NCI-H1930 (cell line): ENCODE measurements at regions not wholly inside any gene's neighbourhood (a gene's known extent, or its start where the extent isn't known, plus 50 kb on each side); places are given as distances from the start of the nearest gene placed in this dataset.
"Not testable (repeated sequence)": the region's sequence is repeated elsewhere in the genome, so short reads cannot be mapped to it uniquely, and the experiment has no call there.

ENCODE experiments used
- DNase-seq, 2 experiments: peaks; one replicate each; lab custom pipeline; 2025; lab: John Stamatoyannopoulos, UW

- not testable (repeated sequence) for DNase-seq
Observed at GRCh38 chr11:123344188-123344587, 85.9 kb upstream of the GRAMD1B start.

DNA sequence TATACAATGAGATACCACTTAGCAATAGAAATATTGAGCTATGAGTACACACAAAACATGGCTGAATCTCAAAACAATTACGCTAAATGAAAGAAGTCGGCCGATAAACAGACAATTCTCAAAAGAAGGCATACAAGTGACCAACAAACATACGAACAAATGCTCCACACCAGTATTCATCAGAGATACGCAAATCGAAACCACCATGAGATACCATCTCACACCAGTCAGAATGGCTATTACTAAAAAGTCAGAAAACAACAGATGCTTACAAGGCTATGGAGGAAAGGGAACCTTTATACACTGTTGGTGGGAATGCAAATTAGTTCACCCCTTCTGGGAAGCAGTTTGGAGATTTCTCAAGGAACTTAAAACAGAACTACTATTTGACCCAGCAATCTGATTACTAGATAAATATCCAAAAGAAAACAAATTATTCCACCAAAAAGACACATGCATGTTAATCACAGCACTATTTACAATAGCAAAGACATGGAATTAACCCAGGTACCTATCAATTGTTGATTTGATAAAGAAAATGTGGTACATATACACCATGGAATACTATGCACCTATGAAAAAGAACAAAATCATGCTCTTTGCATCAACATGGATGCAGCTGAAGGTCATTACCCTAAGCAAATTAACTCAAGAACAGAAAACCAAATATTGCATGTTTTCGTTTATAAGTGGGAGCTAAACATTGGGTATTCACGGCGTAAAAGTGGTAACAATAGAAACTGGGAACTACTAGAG lies 90.9 kb upstream of the GRAMD1B start:
- no peak for DNase-seq

GRCh38 chr11:123338266-123338800 lies 91.7 kb upstream of the GRAMD1B start:
- no peak for DNase-seq

DNA sequence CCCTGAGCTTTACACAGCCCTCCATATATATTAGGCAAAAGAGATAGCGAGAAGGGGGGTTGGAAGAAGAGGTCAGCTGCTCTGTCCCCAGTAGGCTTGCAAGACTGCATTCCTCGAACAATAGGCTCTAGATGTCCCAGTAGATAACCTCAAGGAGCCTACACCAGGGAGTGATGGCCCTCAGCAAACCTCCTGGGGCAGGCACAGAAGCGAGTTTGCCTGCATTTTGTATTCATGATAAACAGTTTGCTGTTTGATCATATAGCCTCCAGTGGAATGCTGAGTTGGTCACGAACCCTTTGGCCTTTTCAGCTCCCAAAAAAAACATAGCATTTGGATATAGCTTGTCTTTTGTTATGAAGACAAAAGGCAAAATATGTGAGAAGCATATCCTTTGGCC lies 95.1 kb upstream of the GRAMD1B start:
- DNase-seq = no peak

DNA sequence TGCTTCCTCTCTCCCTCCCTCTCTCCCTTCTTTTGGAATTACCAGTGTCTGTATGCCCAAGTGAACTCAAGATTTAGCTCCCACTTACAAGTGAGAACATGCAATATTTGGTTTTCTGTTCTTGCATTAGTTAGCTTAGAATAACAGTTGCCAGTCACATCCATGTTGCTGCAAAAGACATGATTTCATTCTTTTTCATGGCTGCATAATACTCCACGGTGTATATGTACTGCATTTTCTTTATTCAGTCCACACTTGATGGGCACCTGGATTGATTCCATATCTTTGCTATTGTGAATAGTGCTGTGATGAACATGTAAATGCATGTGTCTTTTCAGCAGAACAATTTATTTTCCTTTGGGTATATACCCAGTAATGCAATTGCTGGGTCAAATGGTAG lies 97.5 kb upstream of the GRAMD1B start:
- DNase-seq = not testable (repeated sequence)

DNA sequence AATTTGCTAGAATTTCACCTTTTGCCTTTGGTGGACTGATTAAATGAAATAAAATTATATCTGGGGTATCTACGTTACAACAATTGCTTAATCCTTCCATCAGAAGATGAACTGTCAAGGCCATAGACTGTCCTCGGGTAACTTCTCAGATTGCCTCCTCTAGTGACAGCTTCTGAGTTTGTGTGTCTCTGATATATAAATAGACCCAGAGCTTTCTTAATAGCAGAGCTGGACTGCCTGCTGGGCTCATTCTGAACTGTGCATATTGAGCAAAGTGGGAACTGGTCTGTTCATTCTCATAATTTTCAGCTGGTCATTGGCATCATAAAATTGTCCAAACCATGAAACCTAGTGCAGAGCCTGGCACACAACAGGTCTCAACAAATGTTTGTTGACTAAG lies 99.1 kb upstream of the GRAMD1B start:
- DNase-seq = no peak

- DNase-seq = no peak
Observed at GRCh38 chr11:123330471-123330870, 99.6 kb upstream of the GRAMD1B start.

- DNase-seq = no peak
Observed at GRCh38 chr11:123330071-123330470, 100.0 kb upstream of the GRAMD1B start.

DNA sequence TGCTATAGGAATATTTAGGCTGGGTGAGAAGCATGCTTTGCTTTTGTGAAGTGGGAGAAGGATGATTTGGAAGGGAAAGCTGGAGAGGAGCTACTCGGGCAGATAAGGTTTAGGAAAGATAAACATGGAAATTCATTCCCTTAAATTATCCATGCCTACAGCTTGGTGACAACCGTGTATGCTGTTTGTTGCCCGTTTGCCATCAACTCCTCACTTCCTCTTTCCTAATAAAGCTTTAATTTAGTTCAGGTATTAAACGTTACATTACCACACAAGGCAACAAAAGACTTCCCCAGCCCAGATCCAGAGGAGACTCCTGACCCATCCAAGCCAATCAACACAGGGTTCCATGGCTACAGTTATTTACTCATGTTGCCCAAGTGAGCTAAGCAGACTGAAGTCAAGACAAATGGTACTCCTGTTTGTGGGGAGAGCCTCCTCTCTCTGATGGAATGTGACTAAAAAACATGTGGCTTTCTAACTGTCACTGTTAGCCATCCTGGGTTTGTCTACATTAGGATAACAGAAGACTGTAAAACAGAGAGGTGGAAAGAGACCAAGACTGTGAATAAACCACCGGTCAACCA lies 101.7 kb upstream of the GRAMD1B start:
- DNase-seq = no peak

DNA sequence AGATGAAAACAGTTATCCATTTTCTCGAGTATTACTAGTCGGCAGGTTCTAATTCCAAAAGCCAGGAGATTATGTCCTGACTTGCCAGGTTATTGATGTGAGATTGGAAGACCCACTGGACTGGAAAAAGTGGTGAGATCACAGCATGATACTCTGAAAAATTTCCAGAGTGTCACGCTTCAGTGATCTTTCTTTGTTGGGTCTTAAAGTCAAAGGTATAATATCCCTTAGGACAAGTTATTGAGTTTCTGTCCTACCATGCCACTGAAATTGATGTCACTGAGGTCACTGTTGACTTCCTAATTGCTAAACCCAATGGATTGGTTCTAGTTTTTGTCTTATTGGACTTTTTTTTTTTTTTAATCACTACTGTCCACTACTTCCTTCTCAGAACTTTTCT lies 104.5 kb upstream of the GRAMD1B start:
- no peak for DNase-seq

GRCh38 chr11:123323568-123323967 lies 106.5 kb upstream of the GRAMD1B start:
- no peak for DNase-seq

GRCh38 chr11:123321636-123322035 lies 108.4 kb upstream of the GRAMD1B start:
- no peak for DNase-seq

DNA sequence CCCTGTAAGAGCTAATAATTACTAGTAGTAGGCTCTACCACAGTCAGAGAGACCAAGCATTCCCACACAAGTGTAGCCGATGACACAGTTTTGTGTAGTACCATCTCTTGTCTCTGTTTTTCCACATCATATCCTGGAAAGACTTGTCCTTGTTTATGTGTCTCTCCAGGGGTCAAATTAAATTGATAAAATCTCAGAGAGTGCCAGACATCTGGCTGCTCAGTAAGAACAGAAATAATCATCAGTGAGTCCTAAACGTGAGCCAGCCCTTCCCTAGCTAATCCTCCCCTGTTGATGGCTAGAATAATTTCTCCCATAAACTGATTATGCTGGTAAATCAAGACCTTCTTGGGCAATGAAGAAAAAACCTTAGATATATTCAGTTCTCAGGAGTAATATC lies 111.4 kb upstream of the GRAMD1B start:
- no peak for DNase-seq

GRCh38 chr11:123318132-123318531 lies 111.9 kb upstream of the GRAMD1B start:
- DNase-seq = not testable (repeated sequence)

- no peak for DNase-seq
Observed at GRCh38 chr11:123316003-123316402, 114.1 kb upstream of the GRAMD1B start.

GRCh38 chr11:123314972-123315371 lies 115.1 kb upstream of the GRAMD1B start:
- DNase-seq = no peak

- DNase-seq = no peak
Observed at GRCh38 chr11:123313262-123313661, 116.8 kb upstream of the GRAMD1B start.

- DNase-seq = no peak
Observed at GRCh38 chr11:123308077-123308476, 113.0 kb upstream of the CLMP start.

- DNase-seq = no peak
Observed at GRCh38 chr11:123307276-123307675, 112.2 kb upstream of the CLMP start.

GRCh38 chr11:123306531-123306930 lies 111.5 kb upstream of the CLMP start:
- no peak for DNase-seq

DNA sequence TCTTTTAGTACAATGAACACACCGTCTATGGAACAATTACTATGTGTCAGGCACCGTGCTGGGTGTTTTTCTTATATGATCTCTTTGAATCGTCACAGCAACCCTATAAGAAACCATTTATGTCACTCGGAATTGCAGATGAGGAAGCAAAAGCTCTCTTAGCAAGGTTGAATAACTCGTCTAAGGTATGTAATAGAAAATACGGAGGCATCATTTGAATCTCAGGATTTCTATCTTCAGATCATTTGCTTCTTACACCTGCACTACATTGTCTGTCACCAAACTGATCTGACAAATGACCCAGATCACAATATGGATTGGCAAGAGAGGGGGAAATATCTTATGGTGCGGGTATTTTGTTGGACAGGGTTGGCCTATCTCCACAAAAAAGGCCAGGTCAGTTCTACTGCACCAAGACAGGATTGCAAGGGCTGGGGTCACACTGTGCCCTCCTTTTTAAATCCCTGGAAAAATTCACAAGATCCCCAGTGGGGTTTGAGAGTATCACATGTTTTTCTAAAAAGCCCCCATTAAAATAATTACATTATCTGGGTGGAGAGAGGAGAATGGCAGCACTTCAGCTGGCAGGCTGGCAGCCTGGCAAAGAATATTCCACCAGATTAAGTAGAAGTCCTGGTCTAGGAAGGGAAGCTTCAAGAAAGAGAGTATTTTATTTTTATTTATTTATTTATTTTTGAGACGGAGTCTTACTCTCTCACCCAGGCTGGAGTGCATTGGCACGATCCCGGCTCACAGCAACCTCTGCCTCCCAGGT lies 110.7 kb upstream of the CLMP start:
- no peak for DNase-seq

DNA sequence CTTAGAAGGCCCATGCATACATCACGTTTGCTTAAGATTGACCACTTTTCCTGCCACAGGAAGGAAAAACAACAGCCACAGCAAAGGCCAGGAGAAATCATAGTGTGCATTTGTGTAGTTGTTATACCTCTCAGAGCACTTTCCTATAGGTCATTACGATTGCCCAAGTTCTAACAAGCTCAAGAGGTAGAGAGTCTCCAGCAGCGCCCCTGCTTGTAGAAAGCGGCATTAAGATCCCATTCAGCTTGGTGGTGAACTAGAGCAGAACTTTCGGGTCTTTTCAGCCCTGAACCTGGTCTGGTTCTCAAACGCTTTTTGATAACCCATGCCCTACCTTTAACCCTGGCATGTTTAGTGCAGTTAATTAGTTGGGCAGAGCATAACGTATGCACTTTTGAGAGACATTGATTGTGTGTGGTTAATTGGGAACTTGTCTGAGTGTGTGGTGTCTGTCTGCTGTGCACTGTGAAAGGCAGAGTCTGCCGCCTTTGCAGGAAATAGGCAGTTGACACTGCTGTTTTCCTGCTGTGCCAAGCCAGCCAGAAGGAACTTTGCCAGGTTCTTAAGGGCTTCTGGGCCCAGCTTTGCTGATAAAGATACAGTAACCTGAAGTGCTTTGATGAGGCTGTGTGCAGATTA lies 109.9 kb upstream of the CLMP start:
- DNase-seq = no peak
